Breast epithelium (tissue), 4 donors: ENCODE measurements at regions not wholly inside any gene's neighbourhood (a gene's known extent, or its start where the extent isn't known, plus 50 kb on each side); places are given as distances from the start of the nearest gene placed in this dataset.

Source experiments
- DNase-seq, 2 donors: peaks; one replicate each; pipeline ENCODE4 v3.0.0-alpha.2; 2019; ENCODE audit warnings: low spot score in 2 of 2
- H3K27ac ChIP-seq, 2 donors: fragments of 200-600 bp; sonication (generic) in 1 of 2; one replicate each; pipeline ENCODE4 v1.5.1; 2016 to 2019; ENCODE audit warnings: mild to moderate bottlenecking in 1 of 2
- H3K27me3 ChIP-seq, 2 donors: fragments of 200-600 bp; sonication (generic) in 1 of 2; one replicate each; pipeline versions ENCODE4 v1.5.1 to v1.6.0; 2017 to 2019; ENCODE audit warnings: control low read depth in 1 of 2, mild to moderate bottlenecking in 1 of 2
- H3K36me3 ChIP-seq: fragments of 200-600 bp; one replicate; pipeline ENCODE4 v1.5.1; 2019
- H3K4me1 ChIP-seq, 2 donors: fragments of 200-600 bp; sonication (generic); one replicate each; pipeline ENCODE4 v1.5.1; 2016 to 2019; ENCODE audit warnings: control low read depth in 1 of 2
- H3K4me3 ChIP-seq, 3 donors: fragments of 200-600 bp; sonication (generic); 1 replicate in 2 of 3; 2 replicates in 1 of 3; pipeline ENCODE4 v1.5.1; 2016 to 2019; ENCODE audit warnings: mild to moderate bottlenecking in 3 of 3, moderate library complexity in 2 of 3
- H3K9me3 ChIP-seq, 2 donors: fragments of 200-600 bp; sonication (generic) in 1 of 2; one replicate each; pipeline ENCODE4 v1.5.1; 2016 to 2019; ENCODE audit warnings: control low read depth in 1 of 2
- CTCF ChIP-seq, 3 donors: fragments of 450-650 bp; IDR thresholded peaks; one replicate each; pipeline ENCODE4 v1.5.1; 2016 to 2017; ENCODE audit warnings: antibody characterized with exemption in 3 of 3, mild to moderate bottlenecking in 3 of 3, moderate library complexity in 3 of 3
- POLR2A ChIP-seq: fragments of 450-650 bp; IDR thresholded peaks from one replicate; pipeline ENCODE4 v1.6.1; 2016; ENCODE audit warnings: antibody characterized with exemption, mild to moderate bottlenecking, moderate library complexity
- POLR2AphosphoS5 ChIP-seq, 3 donors: sonication (generic); formaldehyde crosslinking; IDR thresholded peaks; one replicate each; pipeline ENCODE4 v1.6.1; 2017; ENCODE audit warnings: antibody characterized with exemption in 3 of 3
- intact Hi-C: fragments of 100-400 bp; cut with DNase I; formaldehyde crosslinking; loops from one replicate; pipeline ENCODE4 v1.15.1; 2023; ENCODE audit warnings: low total_unique reads

- no peaks in the 10 kb centered on the region for H3K9me3 ChIP-seq
- intact Hi-C loops, result loop anchor here (2.0 kb wide), 1 partner anchor 45 kb away; no protein-coding TSS in a partner anchor
- no peak for DNase-seq
- H3K4me1 ChIP-seq, result no peaks in the 10 kb centered on the region
- no peak overlapping the region for H3K4me3 ChIP-seq
- H3K36me3 ChIP-seq, result no peaks in the 10 kb centered on the region
- H3K27ac ChIP-seq, result no peak overlapping the region
- TF ChIP-seq POLR2A, result no peak
- no peak for TF ChIP-seq POLR2AphosphoS5 (IDR thresholded peaks at IDR 0.05)
- no peak for TF ChIP-seq CTCF (IDR thresholded peaks at IDR 0.05)
- H3K27me3 ChIP-seq, result no peaks in the 10 kb centered on the region
These were observed 521.1 kb upstream of the MGAT4C start for GRCh38 chr12:86777325-86777724.

- Histone ChIP-seq H3K9me3 (no peaks in the 10 kb centered on the region), H3K4me1 (no peaks in the 10 kb centered on the region), H3K36me3 (no peaks in the 10 kb centered on the region), H3K27ac (no peak overlapping the region), H3K4me3 (no peak overlapping the region), H3K27me3 (no peaks in the 10 kb centered on the region)
- intact Hi-C loops, result no loop called here
- no peak for TF ChIP-seq POLR2AphosphoS5 (IDR thresholded peaks at IDR 0.05)
- no peak for TF ChIP-seq POLR2A
- no peak for TF ChIP-seq CTCF (IDR thresholded peaks at IDR 0.05)
- no peak for DNase-seq
These were observed 518.7 kb upstream of the MGAT4C start for GRCh38 chr12:86774841-86775388.

- Histone ChIP-seq H3K36me3 (no peaks in the 10 kb centered on the region), H3K9me3 (no peaks in the 10 kb centered on the region), H3K27me3 (no peaks in the 10 kb centered on the region), H3K4me1 (no peaks in the 10 kb centered on the region), H3K4me3 (no peak overlapping the region), H3K27ac (no peak overlapping the region)
- intact Hi-C loops, result no loop called here
- TF ChIP-seq CTCF (IDR thresholded peaks at IDR 0.05), result no peak
- TF ChIP-seq POLR2AphosphoS5 (IDR thresholded peaks at IDR 0.05), result no peak
- TF ChIP-seq POLR2A, result no peak
- DNase-seq, result no peak
These were observed 516.5 kb upstream of the MGAT4C start for GRCh38 chr12:86772696-86773095.

- no peak overlapping the region for H3K27ac ChIP-seq
- H3K4me1 ChIP-seq, result no peaks in the 10 kb centered on the region
- DNase-seq, result no peak
- no peak overlapping the region for H3K4me3 ChIP-seq
- no peaks in the 10 kb centered on the region for H3K27me3 ChIP-seq
- TF ChIP-seq POLR2A, result no peak
- TF ChIP-seq POLR2AphosphoS5 (IDR thresholded peaks at IDR 0.05), result no peak
- TF ChIP-seq CTCF (IDR thresholded peaks at IDR 0.05), result no peak
- no peaks in the 10 kb centered on the region for H3K9me3 ChIP-seq
- intact Hi-C loops, result no loop called here
- no peaks in the 10 kb centered on the region for H3K36me3 ChIP-seq
These were observed 514.7 kb upstream of the MGAT4C start for GRCh38 chr12:86770871-86771270.

- TF ChIP-seq POLR2AphosphoS5 (IDR thresholded peaks at IDR 0.05) (no peak), POLR2A (no peak), CTCF (IDR thresholded peaks at IDR 0.05) (no peak)
- no peak overlapping the region for H3K4me3 ChIP-seq
- no peaks in the 10 kb centered on the region for H3K4me1 ChIP-seq
- no peaks in the 10 kb centered on the region for H3K9me3 ChIP-seq
- H3K27me3 ChIP-seq, result no peaks in the 10 kb centered on the region
- H3K27ac ChIP-seq, result no peak overlapping the region
- intact Hi-C loops, result no loop called here
- no peak for DNase-seq
- H3K36me3 ChIP-seq, result no peaks in the 10 kb centered on the region
These were observed 492.7 kb upstream of the MGAT4C start for GRCh38 chr12:86748894-86749293.
